SK-N-SH (cell line): ENCODE measurements at regions not wholly inside any gene's neighbourhood (a gene's known extent, or its start where the extent isn't known, plus 50 kb on each side); places are given as distances from the start of the nearest gene placed in this dataset.

Experiments
- CTCF ChIA-PET: fragments of 300-600, 350-600 bp; formaldehyde crosslinking; extraction: SDS; loops from one replicate; lab custom pipeline; 2021; lab: Yijun Ruan, JAX
- POLR2A ChIA-PET: fragments of 350-600 bp; sonication (Branson Sonifier 250); formaldehyde crosslinking; extraction: SDS; loops from one replicate; lab custom pipeline; 2020; ENCODE audit warnings: antibody characterized with exemption, inconsistent platforms; lab: Yijun Ruan, JAX
- DNase-seq: peaks from one replicate; pipeline ENCODE4 v3.0.0; 2012
- H2AFZ ChIP-seq: fragments of 200-600 bp; sonication (generic); 2 replicates; pipeline ENCODE4 v1.8.1; 2016; ENCODE audit warnings: antibody characterized with exemption, mild to moderate bottlenecking, low read depth
- H3F3A ChIP-seq: fragments of 200-600 bp; sonication (generic); replicated peaks from 2 replicates; pipeline ENCODE3; 2016; ENCODE audit warnings: antibody characterized with exemption, mild to moderate bottlenecking; ENCODE audit not compliant: insufficient read depth
- H3K27ac ChIP-seq, 2 experiments: fragments of 200-500 bp in 1 of 2; fragments of 200-600 bp in 1 of 2; sonication (Bioruptor generic) in 1 of 2; sonication (generic), shearing (Covaris generic) in 1 of 2; 2 replicates each; pipeline versions ENCODE4 v1.5.1 to v1.6.1; 2014 to 2016; ENCODE audit warnings: low read depth in 2 of 2, inconsistent platforms in 1 of 2, low read length in 1 of 2, mild to moderate bottlenecking in 1 of 2, mixed read lengths in 1 of 2
- H3K27me3 ChIP-seq: fragments of 200-600 bp; sonication (generic), shearing (Covaris generic); 2 replicates; pipeline ENCODE4 v1.6.1; 2016; ENCODE audit warnings: mixed run types; ENCODE audit not compliant: insufficient read depth
- H3K36me3 ChIP-seq, 2 experiments: fragments of 200-500 bp in 1 of 2; fragments of 200-600 bp in 1 of 2; sonication (Bioruptor generic) in 1 of 2; sonication (generic) in 1 of 2; replicated peaks in 1 of 2; 2 replicates each; pipeline versions ENCODE3 to v1.5.1; 2014 to 2016; ENCODE audit warnings: low read length in 1 of 2, mild to moderate bottlenecking in 1 of 2; ENCODE audit not compliant: insufficient read depth in 2 of 2, control insufficient read depth in 1 of 2
- H3K4me1 ChIP-seq, 2 experiments: fragments of 200-500 bp in 1 of 2; fragments of 200-600 bp in 1 of 2; sonication (Bioruptor generic) in 1 of 2; sonication (generic), shearing (Covaris generic) in 1 of 2; 2 replicates each; pipeline versions ENCODE4 v1.5.1 to v1.6.1; 2014 to 2016; ENCODE audit warnings: low read depth in 1 of 2, low read length in 1 of 2, mixed run types in 1 of 2; ENCODE audit not compliant: insufficient read depth in 2 of 2, control insufficient read depth in 1 of 2
- H3K4me2 ChIP-seq: fragments of 200-600 bp; sonication (generic), shearing (Covaris generic); 2 replicates; pipeline ENCODE4 v1.6.1; 2017; ENCODE audit warnings: mixed run types
- H3K4me3 ChIP-seq, 2 experiments: fragments of 200-500 bp in 1 of 2; fragments of 200-600 bp in 1 of 2; sonication (Bioruptor generic) in 1 of 2; sonication (generic), shearing (Covaris generic) in 1 of 2; 2 replicates each; pipeline versions ENCODE4 v1.5.1 to v1.8.1; 2014 to 2016; ENCODE audit warnings: low read depth in 2 of 2, inconsistent platforms in 1 of 2, low read length in 1 of 2, mild to moderate bottlenecking in 1 of 2, mixed read lengths in 1 of 2, moderate library complexity in 1 of 2
- H3K79me2 ChIP-seq: fragments of 200-600 bp; sonication (generic); 2 replicates; pipeline ENCODE4 v1.8.1; 2017; ENCODE audit warnings: mild to moderate bottlenecking; ENCODE audit not compliant: insufficient read depth
- H3K9ac ChIP-seq: fragments of 200-600 bp; sonication (generic); 2 replicates; pipeline ENCODE4 v1.6.1; 2017; ENCODE audit warnings: mixed run types
- H3K9me2 ChIP-seq: fragments of 200-600 bp; sonication (generic); 2 replicates; pipeline ENCODE4 v1.6.1; 2017; ENCODE audit warnings: mixed run types
- H3K9me3 ChIP-seq: fragments of 200-600 bp; sonication (generic); 2 replicates; pipeline ENCODE4 v1.6.1; 2017; ENCODE audit warnings: mixed run types, mild to moderate bottlenecking, moderate library complexity
- H4K20me1 ChIP-seq: fragments of 200-600 bp; sonication (generic); 2 replicates; pipeline ENCODE4 v1.6.1; 2017; ENCODE audit warnings: mild to moderate bottlenecking, mixed run types; ENCODE audit not compliant: insufficient read depth
- CTCF ChIP-seq: fragments of 200-600 bp; sonication (generic); IDR thresholded peaks from 2 replicates; pipeline ENCODE4 v1.6.1; 2017; ENCODE audit warnings: antibody characterized with exemption, mild to moderate bottlenecking, moderate library complexity
- EZH2phosphoT487 ChIP-seq: fragments of 200-600 bp; sonication (generic); IDR thresholded peaks from 2 replicates; pipeline ENCODE4 v1.6.1; 2017; ENCODE audit warnings: low read depth, mixed run types, mild to moderate bottlenecking, antibody characterized with exemption, moderate library complexity, borderline replicate concordance
- FOXJ3 ChIP-seq: sonication (generic); formaldehyde crosslinking; IDR thresholded peaks from 2 replicates; pipeline ENCODE4 v1.5.1; 2020; ENCODE audit warnings: mild to moderate bottlenecking, missing genetic modification reagents
- FOXM1 ChIP-seq: IDR thresholded peaks from 2 replicates; pipeline ENCODE4 v1.4.0; 2012; ENCODE audit warnings: low read depth, mild to moderate bottlenecking
- MEF2A ChIP-seq: IDR thresholded peaks from 2 replicates; pipeline ENCODE4 v1.4.0; 2012; ENCODE audit warnings: low read depth, borderline replicate concordance
- MXI1 ChIP-seq: IDR thresholded peaks from 2 replicates; pipeline ENCODE4 v1.6.1; 2012; ENCODE audit warnings: mild to moderate bottlenecking, low read depth, low read length, improper control_type of control experiment
- NFIC ChIP-seq: IDR thresholded peaks from 2 replicates; pipeline ENCODE4 v1.4.0; 2012; ENCODE audit warnings: borderline replicate concordance
- NRF1 ChIP-seq: IDR thresholded peaks from 2 replicates; pipeline ENCODE4 v1.6.1; 2012; ENCODE audit warnings: low read depth, mild to moderate bottlenecking, low read length
- PBX3 ChIP-seq: IDR thresholded peaks from 2 replicates; pipeline ENCODE4; 2012
- RAD21 ChIP-seq: IDR thresholded peaks from 2 replicates; pipeline ENCODE4 v1.6.1; 2012; ENCODE audit warnings: mild to moderate bottlenecking, low read length
- REST ChIP-seq: IDR thresholded peaks from 2 replicates; pipeline ENCODE4 v1.6.1; 2012; ENCODE audit warnings: mild to moderate bottlenecking, low read depth, low read length, moderate library complexity
- SIN3A ChIP-seq: IDR thresholded peaks from 2 replicates; pipeline ENCODE4 v1.6.1; 2012; ENCODE audit warnings: low read depth, mild to moderate bottlenecking, low read length, moderate library complexity, borderline replicate concordance
- SMC3 ChIP-seq: IDR thresholded peaks from 2 replicates; pipeline ENCODE4 v1.6.1; 2012; ENCODE audit warnings: low read depth, low read length, improper control_type of control experiment
- TAF1 ChIP-seq: IDR thresholded peaks from 2 replicates; pipeline ENCODE4 v1.6.1; 2012; ENCODE audit warnings: low read depth, mild to moderate bottlenecking, low read length, moderate library complexity, borderline replicate concordance
- TCF12 ChIP-seq: IDR thresholded peaks from 2 replicates; pipeline ENCODE4 v1.4.0; 2012
- USF1 ChIP-seq: IDR thresholded peaks from 2 replicates; pipeline ENCODE4 v1.4.0; 2012; ENCODE audit warnings: low read depth, borderline replicate concordance
- WGBS: methylation state at CpG from one replicate; pipeline ENCODE4 v1.1.6; 2017; ENCODE audit warnings: low lambda C conversion rate; 5-methylcytosine and 5-hydroxymethylcytosine counted together

- TF ChIP-seq MXI1 (no peak), PBX3 (peak; percentile 42), FOXM1 (no peak)
These were observed 308.3 kb downstream of the KCNRG start (continued) for GRCh38 chr13:50323440-50324065.

GRCh38 chr13:50326271-50326670, 311.0 kb downstream of the KCNRG start:
- Histone ChIP-seq H3K4me2 (no peak overlapping the region), H3K27me3 (no peaks in the 10 kb centered on the region), H3K79me2 (no peaks in the 10 kb centered on the region), H3K9me3 (peaks cover 6% of the 10 kb centered on the region; the same call in 1 of the 2 replicates), H3K4me3 (no peak overlapping the region), H3K27ac (no peak overlapping the region), H3K9me2 (no peaks in the 10 kb centered on the region), H2AFZ (no peak overlapping the region), H3K36me3 (no peaks in the 10 kb centered on the region), H3K4me1 (no peaks in the 10 kb centered on the region), H3F3A (no peaks in the 10 kb centered on the region), H4K20me1 (no peaks in the 10 kb centered on the region), H3K9ac (no peak overlapping the region)
- TF ChIP-seq USF1 (no peak), SIN3A (no peak), REST (no peak), FOXM1 (no peak), TCF12 (no peak), NRF1 (no peak), FOXJ3 (CRISPR knock-in tag) (no peak), RAD21 (no peak), MEF2A (no peak), SMC3 (no peak), CTCF (no peak), PBX3 (no peak), EZH2phosphoT487 (no peak), NFIC (no peak), TAF1 (no peak)
- ChIA-PET POLR2A (no interaction called here), CTCF (no interaction called here)
- 78% methylated on average over 3 of the region's 3 CpGs for WGBS
- DNase-seq, result no peak
